HK-2 (cell line): ENCODE measurements at regions not wholly inside any gene's neighbourhood (a gene's known extent, or its start where the extent isn't known, plus 50 kb on each side); places are given as distances from the start of the nearest gene placed in this dataset.
"Not testable (repeated sequence)": the region's sequence is repeated elsewhere in the genome, so short reads cannot be mapped to it uniquely, and the experiment has no call there.

Experiments
- DNase-seq: peaks from one replicate; pipeline ENCODE4 v3.0.0-alpha.2; 2018; ENCODE audit not compliant: unreplicated experiment

- DNase-seq: no peak
These were observed 216.3 kb upstream of the PRNP start for GRCh38 chr20:4469910-4470309.

DNA sequence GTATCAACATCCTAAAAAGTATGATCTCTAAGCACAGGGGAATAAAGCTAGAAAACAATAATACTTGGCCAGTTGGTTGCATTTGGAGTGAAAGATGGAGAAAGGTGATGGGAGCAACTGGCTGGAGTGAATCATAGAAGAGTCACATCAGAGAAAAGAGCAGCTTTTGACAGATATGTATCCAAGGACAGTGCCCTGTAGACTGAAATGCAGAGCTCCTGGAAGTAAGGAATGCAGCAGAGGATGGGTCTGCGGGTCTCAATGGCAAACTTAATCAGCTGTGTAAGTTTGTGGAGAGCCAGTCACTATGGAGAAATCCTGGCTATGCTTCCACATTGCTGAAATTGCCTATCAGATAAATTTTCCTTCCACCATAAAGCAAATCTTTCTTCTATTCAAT is 218.1 kb upstream of the PRNP start:
- DNase-seq: no peak

GRCh38 chr20:4465855-4466545 is 216.9 kb upstream of the ADRA1D start:
- DNase-seq: no peak

GRCh38 chr20:4465212-4465611 is 216.1 kb upstream of the ADRA1D start:
- no peak for DNase-seq

DNA sequence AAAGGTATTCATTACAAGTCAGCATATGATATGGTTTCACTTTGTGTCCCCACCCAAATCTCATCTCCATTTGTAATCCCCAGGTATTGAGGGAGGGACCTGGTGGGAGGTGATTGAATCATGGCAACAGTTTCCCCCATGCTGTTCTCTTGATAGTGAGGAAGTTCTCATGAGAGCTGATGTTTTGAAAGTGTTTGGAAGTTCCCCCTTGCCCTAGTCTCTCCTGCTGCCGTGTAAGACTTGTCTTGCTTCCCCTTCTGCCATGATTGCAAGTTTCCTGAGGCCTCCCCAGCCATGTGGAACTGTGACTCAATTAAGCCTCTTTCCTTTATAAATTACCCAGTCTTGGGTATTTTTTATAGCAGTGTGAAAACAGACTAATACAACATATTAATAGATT is 213.7 kb upstream of the ADRA1D start:
- not testable (repeated sequence) for DNase-seq

DNA sequence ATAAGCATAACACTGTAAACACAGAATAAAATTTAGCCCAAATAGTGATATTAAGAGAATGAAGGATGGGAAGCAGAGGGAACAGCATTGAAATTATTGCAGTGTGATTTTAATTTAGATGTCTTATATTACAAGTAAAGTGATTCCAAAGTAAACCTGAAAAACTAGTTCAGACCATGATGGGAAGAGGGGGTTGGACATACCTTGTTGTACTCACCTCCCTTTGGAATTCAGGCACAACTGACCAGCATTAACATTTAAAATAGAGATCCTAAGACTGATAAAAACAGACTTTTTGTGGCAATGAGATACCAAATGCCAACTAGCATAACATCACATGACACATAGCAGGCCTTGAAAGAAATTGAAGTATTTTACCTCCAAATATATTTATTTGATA is 210.0 kb upstream of the ADRA1D start:
- DNase-seq: no peak

- DNase-seq: no peak
These were observed 208.8 kb upstream of the ADRA1D start for GRCh38 chr20:4457566-4458543.

DNA sequence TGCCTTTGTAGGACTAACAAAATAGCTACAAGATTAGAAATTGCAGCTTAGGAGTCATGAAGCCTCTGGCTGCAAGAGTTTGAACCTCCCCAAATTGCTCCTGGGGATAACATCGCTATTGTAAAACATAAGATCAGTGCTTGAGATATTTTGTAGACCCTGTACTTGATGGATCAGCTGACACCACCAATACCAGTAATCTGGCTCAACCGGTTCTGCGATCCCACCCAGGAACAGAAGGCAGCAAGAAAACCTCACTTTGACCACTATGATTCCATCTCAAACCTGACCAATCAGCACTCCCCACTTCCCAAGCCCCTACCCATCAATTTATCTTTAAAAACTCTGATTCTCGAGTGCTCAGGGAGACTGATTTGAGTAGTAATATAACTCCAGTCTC is 206.9 kb upstream of the ADRA1D start:
- DNase-seq: no peak

- DNase-seq: no peak
These were observed 206.2 kb upstream of the ADRA1D start for GRCh38 chr20:4455301-4455701.

DNA sequence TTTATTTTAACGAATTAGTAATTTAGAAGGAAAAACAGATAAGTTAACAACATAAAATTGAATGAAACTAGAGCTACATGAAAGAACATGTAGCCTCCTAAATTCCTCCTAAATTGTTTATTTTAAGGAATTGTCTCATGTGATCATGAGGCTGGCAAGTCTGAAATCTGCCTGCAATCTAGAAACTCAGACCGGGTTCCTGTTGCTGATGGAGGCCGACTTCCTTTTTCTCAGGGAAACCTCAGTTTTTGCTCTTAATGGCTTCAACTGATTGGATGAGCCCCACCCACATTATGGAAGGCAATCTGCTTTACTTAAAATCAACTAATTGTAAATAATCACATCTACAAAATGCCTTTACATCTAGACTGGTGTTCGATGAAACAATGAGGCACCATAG is 205.0 kb upstream of the ADRA1D start:
- DNase-seq: no peak

DNA sequence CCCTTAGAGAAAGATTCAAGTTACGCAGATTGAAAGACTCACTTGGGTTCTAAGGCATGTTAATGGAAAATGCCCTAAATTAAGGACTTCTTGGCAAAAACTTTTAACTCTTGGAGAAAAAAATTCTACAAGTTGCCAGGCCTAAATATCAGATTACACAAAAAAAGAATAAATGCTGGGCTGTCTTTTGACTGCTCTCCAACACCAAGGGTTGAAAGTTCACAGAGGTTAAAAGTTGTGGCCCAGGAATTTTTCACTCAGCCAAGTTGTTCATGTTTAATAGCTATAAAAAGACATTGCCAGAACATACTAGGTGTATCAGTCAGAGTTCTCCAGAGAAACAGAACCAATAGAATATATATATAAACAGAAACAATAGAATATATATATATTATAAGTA is 204.3 kb upstream of the ADRA1D start:
- no peak for DNase-seq

GRCh38 chr20:4451487-4452081 is 202.5 kb upstream of the ADRA1D start:
- no peak for DNase-seq

GRCh38 chr20:4449957-4450715 is 201.0 kb upstream of the ADRA1D start:
- no peak for DNase-seq

DNA sequence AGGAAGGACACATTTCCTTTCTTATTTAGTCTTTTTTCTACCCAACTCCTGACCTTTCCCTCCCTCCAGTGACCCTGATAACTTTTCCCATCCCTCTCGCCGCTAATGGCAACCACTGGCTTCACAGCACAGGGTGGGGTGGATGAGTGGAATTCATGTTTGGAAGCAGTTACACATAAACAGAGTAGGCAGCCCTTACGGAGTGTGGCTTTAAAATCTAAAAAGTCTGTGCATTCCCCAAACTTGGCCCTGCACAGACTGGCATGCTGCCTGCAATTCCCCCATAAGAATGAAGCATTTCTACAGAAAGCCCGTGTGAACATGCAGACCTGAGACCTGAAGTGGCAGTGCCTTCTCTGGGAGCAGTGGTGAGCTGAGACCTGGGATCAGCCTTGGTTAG is 196.7 kb upstream of the ADRA1D start:
- DNase-seq: no peak

- DNase-seq: no peak
These were observed 196.2 kb upstream of the ADRA1D start for GRCh38 chr20:4445331-4445730.

- no peak for DNase-seq
These were observed 195.3 kb upstream of the ADRA1D start for GRCh38 chr20:4444404-4444803.

DNA sequence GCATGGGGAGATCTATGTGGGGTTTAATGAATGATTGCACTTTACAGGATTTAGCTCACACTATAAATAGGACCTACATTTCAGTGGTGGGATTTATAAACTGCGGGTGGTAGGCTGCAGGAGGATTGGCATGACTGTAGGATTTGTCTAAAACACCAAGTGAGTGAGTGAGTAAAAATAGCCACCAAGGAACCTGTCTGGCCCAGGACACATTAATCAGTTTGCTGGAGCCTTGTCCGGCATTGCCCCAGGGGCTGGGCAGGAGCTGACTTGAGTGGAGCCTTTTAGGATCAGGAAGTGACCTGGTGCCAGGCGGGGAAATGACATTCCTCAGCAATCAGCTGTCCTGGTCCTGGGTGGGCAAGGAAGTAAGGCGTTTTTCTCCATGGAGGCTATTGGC is 193.9 kb upstream of the ADRA1D start:
- no peak for DNase-seq

- DNase-seq: no peak
These were observed 192.8 kb upstream of the ADRA1D start for GRCh38 chr20:4441871-4442270.

DNA sequence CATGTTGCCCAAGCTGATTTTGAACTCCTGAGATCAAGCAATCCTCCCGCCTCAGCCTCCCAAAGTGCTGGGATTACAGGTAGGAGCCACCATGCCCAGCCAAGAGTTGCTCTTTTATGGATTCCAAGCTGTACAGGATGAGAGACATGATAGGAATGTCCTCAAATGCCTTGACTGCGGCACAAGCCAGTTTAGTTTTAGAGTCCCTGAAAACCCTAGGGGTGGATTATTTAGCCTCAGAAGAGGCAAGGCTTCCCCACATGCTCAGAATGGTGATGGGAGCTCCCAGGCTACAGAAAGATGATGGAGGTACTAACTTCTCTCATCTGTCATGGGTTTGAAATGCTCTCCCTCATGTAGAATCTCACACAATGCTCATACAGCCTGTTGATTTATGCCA is 192.1 kb upstream of the ADRA1D start:
- DNase-seq: no peak

- no peak for DNase-seq
These were observed 190.4 kb upstream of the ADRA1D start for GRCh38 chr20:4439461-4439860.

- DNase-seq: no peak
These were observed 188.0 kb upstream of the ADRA1D start for GRCh38 chr20:4437131-4437530.
